ENCODE measurements at regions not wholly inside any gene's neighbourhood (a gene's known extent, or its start where the extent isn't known, plus 50 kb on each side); places are given as distances from the start of the nearest gene placed in this dataset.

GRCh38 chr3:34569437-34569836 lies 771.0 kb downstream of the PDCD6IP start:
- no peak for TF ChIP-seq CTCF (conservative IDR thresholded peaks at IDR 0.05; ENCODE audit: low read length)
- no peak for DNase-seq (ENCODE audit: low read depth)
- no peak overlapping the region for H3K4me3 ChIP-seq (ENCODE audit: low read length)

GRCh38 chr3:34570916-34571705 lies 772.7 kb downstream of the PDCD6IP start:
- H3K4me3 ChIP-seq (ENCODE audit: low read length) = no peak overlapping the region
- no peak for DNase-seq (ENCODE audit: low read depth)
- no peak for TF ChIP-seq CTCF (conservative IDR thresholded peaks at IDR 0.05; ENCODE audit: low read length)

GRCh38 chr3:34571714-34572113 lies 773.3 kb downstream of the PDCD6IP start:
- no peak for DNase-seq (ENCODE audit: low read depth)
- no peak for TF ChIP-seq CTCF (conservative IDR thresholded peaks at IDR 0.05; ENCODE audit: low read length)
- H3K4me3 ChIP-seq (ENCODE audit: low read length) = no peak overlapping the region

GRCh38 chr3:34575776-34576175 lies 777.3 kb downstream of the PDCD6IP start:
- H3K4me3 ChIP-seq (ENCODE audit: low read length) = no peak overlapping the region
- DNase-seq (ENCODE audit: low read depth) = no peak
- TF ChIP-seq CTCF (conservative IDR thresholded peaks at IDR 0.05; ENCODE audit: low read length) = no peak

- no peak overlapping the region for H3K4me3 ChIP-seq (ENCODE audit: low read length)
- DNase-seq (ENCODE audit: low read depth) = no peak
- no peak for TF ChIP-seq CTCF (conservative IDR thresholded peaks at IDR 0.05; ENCODE audit: low read length)
Observed at GRCh38 chr3:34582055-34582454, 783.6 kb downstream of the PDCD6IP start.

- H3K4me3 ChIP-seq (ENCODE audit: low read length) = no peak overlapping the region
- DNase-seq (ENCODE audit: low read depth) = no peak
- TF ChIP-seq CTCF (conservative IDR thresholded peaks at IDR 0.05; ENCODE audit: low read length) = no peak
Observed at GRCh38 chr3:34583451-34583850, 785.0 kb downstream of the PDCD6IP start.

GRCh38 chr3:34584971-34585370 lies 786.5 kb downstream of the PDCD6IP start:
- no peak for DNase-seq (ENCODE audit: low read depth)

More at GRCh38 chr3:34584971-34585370, 786.5 kb downstream of the PDCD6IP start:
- TF ChIP-seq CTCF (conservative IDR thresholded peaks at IDR 0.05; ENCODE audit: low read length) = no peak
- H3K4me3 ChIP-seq (ENCODE audit: low read length) = no peak overlapping the region

All from AG10803 (cell line).